Calu3 (cell line): ENCODE measurements at regions not wholly inside any gene's neighbourhood (a gene's known extent, or its start where the extent isn't known, plus 50 kb on each side); places are given as distances from the start of the nearest gene placed in this dataset.

Experiments
- BruUV-seq: library from RNA; stranded (reverse); fragments of 400-500 nt; replicated peaks from 2 replicates; lab custom pipeline; 2021; lab: Mats Ljungman, UMichigan
- CTCF ChIA-PET: fragments of 300-600 bp; sonication (Branson Sonifier 250); formaldehyde crosslinking; loops from one replicate; lab custom pipeline; 2022; ENCODE audit warnings: antibody characterized with exemption; lab: Charles Lee
- DNase-seq: peaks from one replicate; pipeline ENCODE4 v3.0.0; 2022
- H3K27ac Mint-ChIP-seq: one replicate; pipeline ENCODE4 v1.8.0; 2022; ENCODE audit warnings: mixed read lengths; ENCODE audit not compliant: unreplicated experiment
- H3K27me3 Mint-ChIP-seq: one replicate; pipeline ENCODE4 v1.8.0; 2022; ENCODE audit warnings: mixed read lengths; ENCODE audit not compliant: unreplicated experiment
- H3K36me3 Mint-ChIP-seq: one replicate; pipeline ENCODE4 v1.8.0; 2022; ENCODE audit warnings: mild to moderate bottlenecking, moderate library complexity, mixed read lengths; ENCODE audit not compliant: insufficient read depth, unreplicated experiment
- H3K4me1 Mint-ChIP-seq: one replicate; pipeline ENCODE4 v1.8.0; 2022; ENCODE audit warnings: mild to moderate bottlenecking, low read depth, mixed read lengths; ENCODE audit not compliant: unreplicated experiment
- H3K4me3 Mint-ChIP-seq: one replicate; pipeline ENCODE4 v1.8.0; 2022; ENCODE audit warnings: mild to moderate bottlenecking, low read depth, moderate library complexity, mixed read lengths; ENCODE audit not compliant: unreplicated experiment
- H3K9me3 Mint-ChIP-seq: one replicate; pipeline ENCODE4 v1.8.0; 2022; ENCODE audit warnings: low read depth, mixed read lengths; ENCODE audit not compliant: unreplicated experiment
- CTCF ChIP-seq: fragments of 200-600 bp; IDR thresholded peaks from one replicate; pipeline ENCODE4 v1.8.0; 2022; ENCODE audit warnings: antibody characterized with exemption; ENCODE audit not compliant: unreplicated experiment
- intact Hi-C: fragments of 100-400 bp; cut with micrococcal nuclease; formaldehyde crosslinking; loops from one replicate; pipeline ENCODE4 v1.10.0; 2022; ENCODE audit not compliant: unreplicated experiment

GRCh38 chr18:77984833-77985232 lies 735.2 kb downstream of the GALR1 start:
- Mint-ChIP-seq H3K27me3 (no peaks in the 10 kb centered on the region), H3K4me1 (no peaks in the 10 kb centered on the region), H3K9me3 (peaks cover 35% of the 10 kb centered on the region), H3K27ac (no peak overlapping the region), H3K4me3 (no peak overlapping the region), H3K36me3 (no peaks in the 10 kb centered on the region)
- BruUV-seq = no TSS peak
- no peak for TF ChIP-seq CTCF
- CTCF ChIA-PET = no interaction called here
- no peak for DNase-seq
- intact Hi-C loops = no loop called here

GRCh38 chr18:77985526-77986281 lies 736.1 kb downstream of the GALR1 start:
- Mint-ChIP-seq H3K4me1 (no peaks in the 10 kb centered on the region), H3K9me3 (peaks cover 34% of the 10 kb centered on the region), H3K27me3 (no peaks in the 10 kb centered on the region), H3K4me3 (no peak overlapping the region), H3K36me3 (no peaks in the 10 kb centered on the region), H3K27ac (no peak overlapping the region)
- DNase-seq = no peak
- intact Hi-C loops = no loop called here
- TF ChIP-seq CTCF = no peak
- BruUV-seq = no TSS peak
- CTCF ChIA-PET = no interaction called here

- no peaks in the 10 kb centered on the region for H3K4me1 Mint-ChIP-seq
- no peaks in the 10 kb centered on the region for H3K27me3 Mint-ChIP-seq
- CTCF ChIA-PET = no interaction called here
- H3K36me3 Mint-ChIP-seq = no peaks in the 10 kb centered on the region
- BruUV-seq = no TSS peak
- DNase-seq = no peak
- H3K4me3 Mint-ChIP-seq = no peak overlapping the region
- no peak for TF ChIP-seq CTCF
- intact Hi-C loops = no loop called here
- peaks cover 29% of the 10 kb centered on the region for H3K9me3 Mint-ChIP-seq
- H3K27ac Mint-ChIP-seq = no peak overlapping the region
These were observed 740.5 kb downstream of the GALR1 start for GRCh38 chr18:77990131-77990530.

- Mint-ChIP-seq H3K27me3 (no peaks in the 10 kb centered on the region), H3K9me3 (peaks cover 32% of the 10 kb centered on the region), H3K27ac (no peak overlapping the region), H3K4me3 (no peak overlapping the region), H3K4me1 (no peaks in the 10 kb centered on the region), H3K36me3 (no peaks in the 10 kb centered on the region)
- intact Hi-C loops = no loop called here
- no TSS peak for BruUV-seq
- CTCF ChIA-PET = no interaction called here
- DNase-seq = no peak
- TF ChIP-seq CTCF = no peak
These were observed 741.3 kb downstream of the GALR1 start for GRCh38 chr18:77990901-77991300.
